ENCODE measurements at regions not wholly inside any gene's neighbourhood (a gene's known extent, or its start where the extent isn't known, plus 50 kb on each side); places are given as distances from the start of the nearest gene placed in this dataset.

DNA sequence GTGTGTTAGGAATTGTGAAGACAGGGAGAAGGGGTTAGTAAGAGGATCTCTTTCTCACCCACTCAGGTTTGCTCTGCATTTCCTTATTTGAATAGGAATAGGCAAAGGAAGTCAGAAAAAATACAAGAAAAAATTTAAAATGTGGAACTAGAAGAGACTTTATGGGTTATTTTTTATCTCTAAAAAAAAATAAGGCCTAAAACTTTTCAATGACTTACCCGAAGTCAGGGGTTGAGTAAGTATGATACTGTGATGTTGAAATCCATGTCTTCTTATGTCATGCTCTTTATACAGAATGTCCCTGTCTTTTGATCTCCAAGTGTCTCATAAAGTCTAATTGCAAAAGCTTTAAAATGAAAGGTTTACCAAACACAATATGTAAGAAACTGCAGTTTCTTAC is 148.3 kb upstream of the PIK3R1 start:
- TF ChIP-seq, protein P1, sequence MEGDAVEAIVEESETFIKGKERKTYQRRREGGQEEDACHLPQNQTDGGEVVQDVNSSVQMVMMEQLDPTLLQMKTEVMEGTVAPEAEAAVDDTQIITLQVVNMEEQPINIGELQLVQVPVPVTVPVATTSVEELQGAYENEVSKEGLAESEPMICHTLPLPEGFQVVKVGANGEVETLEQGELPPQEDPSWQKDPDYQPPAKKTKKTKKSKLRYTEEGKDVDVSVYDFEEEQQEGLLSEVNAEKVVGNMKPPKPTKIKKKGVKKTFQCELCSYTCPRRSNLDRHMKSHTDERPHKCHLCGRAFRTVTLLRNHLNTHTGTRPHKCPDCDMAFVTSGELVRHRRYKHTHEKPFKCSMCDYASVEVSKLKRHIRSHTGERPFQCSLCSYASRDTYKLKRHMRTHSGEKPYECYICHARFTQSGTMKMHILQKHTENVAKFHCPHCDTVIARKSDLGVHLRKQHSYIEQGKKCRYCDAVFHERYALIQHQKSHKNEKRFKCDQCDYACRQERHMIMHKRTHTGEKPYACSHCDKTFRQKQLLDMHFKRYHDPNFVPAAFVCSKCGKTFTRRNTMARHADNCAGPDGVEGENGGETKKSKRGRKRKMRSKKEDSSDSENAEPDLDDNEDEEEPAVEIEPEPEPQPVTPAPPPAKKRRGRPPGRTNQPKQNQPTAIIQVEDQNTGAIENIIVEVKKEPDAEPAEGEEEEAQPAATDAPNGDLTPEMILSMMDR (IDR thresholded peaks at IDR 0.05; ENCODE audit: low read depth, low read length, poor library complexity, severe bottlenecking) = no peak
- TF ChIP-seq EZH2phosphoT487 (IDR thresholded peaks at IDR 0.05; ENCODE audit: borderline replicate concordance, low read length) = no peak

Measured in DOHH2 (cell line).